DND-41 (cell line): ENCODE measurements at regions not wholly inside any gene's neighbourhood (a gene's known extent, or its start where the extent isn't known, plus 50 kb on each side); places are given as distances from the start of the nearest gene placed in this dataset.

Experiments
- ATAC-seq: fragments of 200-7000 bp; cut with Tn5 transposase; 3 replicates; pipeline ENCODE4 v1.9.1; 2021; ENCODE audit warnings: low read depth; ENCODE audit not compliant: insufficient read depth
- DNase-seq: peaks from one replicate; pipeline ENCODE4 v3.0.0-alpha.2; 2020
- H2AFZ ChIP-seq: 2 replicates; pipeline ENCODE4 v1.6.0; 2012; ENCODE audit warnings: low read depth, low read length
- H3K27ac ChIP-seq: 2 replicates; pipeline ENCODE4 v1.5.1; 2012; ENCODE audit warnings: low read length, inconsistent platforms
- H3K27me3 ChIP-seq: fragments of 200-600 bp; sonication (generic); 2 replicates; pipeline ENCODE4 v1.6.0; 2012; ENCODE audit warnings: low read length, mild to moderate bottlenecking, inconsistent platforms; ENCODE audit not compliant: insufficient read depth, poor library complexity
- H3K36me3 ChIP-seq: 2 replicates; pipeline ENCODE4 v1.5.1; 2012; ENCODE audit warnings: low read length, inconsistent platforms; ENCODE audit not compliant: insufficient read depth
- H3K4me1 ChIP-seq: 2 replicates; pipeline ENCODE4 v1.5.1; 2012; ENCODE audit warnings: mild to moderate bottlenecking, low read length; ENCODE audit not compliant: insufficient read depth
- H3K4me2 ChIP-seq: 2 replicates; pipeline ENCODE4 v1.6.0; 2012; ENCODE audit warnings: mild to moderate bottlenecking, moderate library complexity, low read length, inconsistent platforms; ENCODE audit not compliant: insufficient read depth
- H3K4me3 ChIP-seq, 2 experiments: fragments of 200-600 bp in 1 of 2; shearing (Covaris generic) in 1 of 2; 2 replicates each; pipeline ENCODE4 v1.5.1; 2012 to 2016; ENCODE audit warnings: inconsistent platforms in 2 of 2, low read length in 2 of 2, mild to moderate bottlenecking in 2 of 2, low read depth in 1 of 2, moderate library complexity in 1 of 2
- H3K79me2 ChIP-seq: 2 replicates; pipeline ENCODE4 v1.6.0; 2012; ENCODE audit warnings: low read length, inconsistent platforms; ENCODE audit not compliant: insufficient read depth
- H3K9ac ChIP-seq: 2 replicates; pipeline ENCODE4 v1.6.0; 2012; ENCODE audit warnings: low read depth, mild to moderate bottlenecking, inconsistent platforms, low read length, moderate library complexity
- H3K9me3 ChIP-seq: 2 replicates; pipeline ENCODE4 v1.5.1; 2012; ENCODE audit warnings: low read length, moderate library complexity, mild to moderate bottlenecking, inconsistent platforms; ENCODE audit not compliant: insufficient read depth, severe bottlenecking
- H4K20me1 ChIP-seq: 2 replicates; pipeline ENCODE4 v1.6.0; 2012; ENCODE audit warnings: low read length; ENCODE audit not compliant: insufficient read depth
- CTCF ChIP-seq: IDR thresholded peaks from 2 replicates; pipeline ENCODE4 v1.5.1; 2012; ENCODE audit warnings: borderline replicate concordance, low read length, moderate library complexity, mild to moderate bottlenecking; ENCODE audit not compliant: poor library complexity, severe bottlenecking; ENCODE audit errors: extremely low read depth
- EZH2 ChIP-seq: IDR thresholded peaks from 3 replicates; pipeline ENCODE4 v1.6.1; 2012; ENCODE audit warnings: borderline replicate concordance, low read depth, mild to moderate bottlenecking, moderate library complexity, low read length, inconsistent platforms; ENCODE audit not compliant: severe bottlenecking

- Histone ChIP-seq H4K20me1 (no peaks in the 10 kb centered on the region; the same call in 1 of the 2 replicates), H3K9ac (no peak overlapping the region), H3K36me3 (no peaks in the 10 kb centered on the region), H3K27ac (no peak overlapping the region), H2AFZ (no peak overlapping the region), H3K79me2 (no peaks in the 10 kb centered on the region), H3K9me3 (peaks cover 3% of the 10 kb centered on the region), H3K4me1 (no peaks in the 10 kb centered on the region), H3K27me3 (no peaks in the 10 kb centered on the region), H3K4me3 (no peak overlapping the region), H3K4me2 (no peak overlapping the region)
- no peak for DNase-seq
- TF ChIP-seq EZH2 (no peak), CTCF (no peak)
- no peak for ATAC-seq
Measured at GRCh38 chr7:156096771-156097538, 284.7 kb upstream of the SHH start.

GRCh38 chr7:156095908-156096539 lies 283.8 kb upstream of the SHH start:
- no peaks in the 10 kb centered on the region for H3K4me1 ChIP-seq
- H3K4me3 ChIP-seq = no peak overlapping the region
- no peaks in the 10 kb centered on the region for H3K9me3 ChIP-seq
- ATAC-seq (no peak; the same call in 2 of the 3 replicates), DNase-seq (peak; percentile 23)
- no peak overlapping the region for H3K4me2 ChIP-seq
- no peak overlapping the region for H3K27ac ChIP-seq
- no peaks in the 10 kb centered on the region for H3K27me3 ChIP-seq
- no peak for TF ChIP-seq EZH2
- TF ChIP-seq CTCF = no peak
- no peak overlapping the region for H2AFZ ChIP-seq
- H3K79me2 ChIP-seq = no peaks in the 10 kb centered on the region
- H3K9ac ChIP-seq = no peak overlapping the region
- no peaks in the 10 kb centered on the region for H3K36me3 ChIP-seq
- H4K20me1 ChIP-seq = no peaks in the 10 kb centered on the region

- H3K27ac ChIP-seq = no peak overlapping the region
- no peaks in the 10 kb centered on the region for H3K36me3 ChIP-seq
- no peaks in the 10 kb centered on the region for H3K27me3 ChIP-seq
- H3K4me3 ChIP-seq = no peak overlapping the region
- DNase-seq = no peak
- H3K4me2 ChIP-seq = no peak overlapping the region
- H3K4me1 ChIP-seq = no peaks in the 10 kb centered on the region
- TF ChIP-seq CTCF = no peak
- TF ChIP-seq EZH2 = no peak
- H4K20me1 ChIP-seq = no peaks in the 10 kb centered on the region
- ATAC-seq = no peak
- H3K9ac ChIP-seq = no peak overlapping the region
- no peaks in the 10 kb centered on the region for H3K9me3 ChIP-seq
- no peaks in the 10 kb centered on the region for H3K79me2 ChIP-seq
- no peak overlapping the region for H2AFZ ChIP-seq
Measured at GRCh38 chr7:156094350-156095146, 282.3 kb upstream of the SHH start.
